ENCODE measurements at regions not wholly inside any gene's neighbourhood (a gene's known extent, or its start where the extent isn't known, plus 50 kb on each side); places are given as distances from the start of the nearest gene placed in this dataset.
A peak's percentile ranks its signal among the peaks of the same experiment; 100 is the strongest.

DNA sequence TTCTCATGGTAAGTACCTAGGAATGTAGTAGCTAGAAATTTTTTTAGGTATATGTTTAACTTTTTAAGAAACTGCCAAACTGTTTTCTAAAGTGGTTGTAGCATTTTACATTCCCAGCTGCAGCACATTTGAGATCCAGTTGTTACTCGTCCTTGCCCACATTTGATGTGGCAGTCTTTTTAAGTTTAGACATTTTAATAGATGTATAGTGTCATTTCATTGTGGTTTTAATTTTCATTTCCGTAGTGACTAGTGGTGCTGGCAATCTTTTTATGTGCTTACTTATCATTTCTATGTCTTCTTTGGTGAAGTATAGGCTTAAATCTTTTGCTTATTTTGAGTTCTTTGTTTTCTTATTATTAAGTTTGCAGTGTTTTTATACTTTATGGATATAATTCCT, 171.6 kb downstream of the GAS1 start:
- H3K9me3 ChIP-seq: no peaks in the 10 kb centered on the region
- no peak overlapping the region for H3K4me3 ChIP-seq
- intact Hi-C loops (cut with DNase I): loop anchor here in 1 of 10 donors (10.0 kb wide), 1 partner anchor 1019 kb away; no protein-coding TSS in a partner anchor
- TF ChIP-seq, protein P1, sequence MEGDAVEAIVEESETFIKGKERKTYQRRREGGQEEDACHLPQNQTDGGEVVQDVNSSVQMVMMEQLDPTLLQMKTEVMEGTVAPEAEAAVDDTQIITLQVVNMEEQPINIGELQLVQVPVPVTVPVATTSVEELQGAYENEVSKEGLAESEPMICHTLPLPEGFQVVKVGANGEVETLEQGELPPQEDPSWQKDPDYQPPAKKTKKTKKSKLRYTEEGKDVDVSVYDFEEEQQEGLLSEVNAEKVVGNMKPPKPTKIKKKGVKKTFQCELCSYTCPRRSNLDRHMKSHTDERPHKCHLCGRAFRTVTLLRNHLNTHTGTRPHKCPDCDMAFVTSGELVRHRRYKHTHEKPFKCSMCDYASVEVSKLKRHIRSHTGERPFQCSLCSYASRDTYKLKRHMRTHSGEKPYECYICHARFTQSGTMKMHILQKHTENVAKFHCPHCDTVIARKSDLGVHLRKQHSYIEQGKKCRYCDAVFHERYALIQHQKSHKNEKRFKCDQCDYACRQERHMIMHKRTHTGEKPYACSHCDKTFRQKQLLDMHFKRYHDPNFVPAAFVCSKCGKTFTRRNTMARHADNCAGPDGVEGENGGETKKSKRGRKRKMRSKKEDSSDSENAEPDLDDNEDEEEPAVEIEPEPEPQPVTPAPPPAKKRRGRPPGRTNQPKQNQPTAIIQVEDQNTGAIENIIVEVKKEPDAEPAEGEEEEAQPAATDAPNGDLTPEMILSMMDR (IDR thresholded peaks at IDR 0.05): no peak
- ATAC-seq (no peak), DNase-seq (no peak)
- H3K27me3 ChIP-seq: peaks cover 0 to 6% (median 0%) of the 10 kb centered on the region in 7 donors
- H3K36me3 ChIP-seq: no peaks in the 10 kb centered on the region
- WGBS, 2 donors: 89 to 92% methylated on average over 2 of the region's 2 CpGs
- H3K27ac ChIP-seq: no peak overlapping the region
- H3K4me1 ChIP-seq: no peaks in the 10 kb centered on the region

DNA sequence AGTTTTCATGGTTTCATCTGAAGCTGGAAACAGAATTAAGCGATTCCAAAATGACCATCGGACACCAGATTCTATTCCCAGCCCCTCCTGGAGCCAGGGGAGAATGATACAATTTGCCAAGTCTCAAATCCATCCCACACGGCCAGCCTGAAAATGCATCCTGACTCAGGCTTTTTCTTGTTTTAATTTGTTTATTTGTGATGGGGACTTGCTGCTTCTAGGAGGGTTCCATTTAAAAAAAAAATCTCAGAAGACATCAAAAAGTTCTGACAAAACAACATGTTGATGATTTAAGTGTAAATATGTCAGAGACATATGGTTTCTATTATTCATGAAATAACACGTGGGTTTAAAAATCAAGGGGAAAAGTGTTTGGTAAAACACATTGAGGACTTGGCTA, 173.2 kb downstream of the GAS1 start:
- TF ChIP-seq, protein P1 (IDR thresholded peaks at IDR 0.05): no peak
- no peak for DNase-seq
- Histone ChIP-seq H3K36me3 (no peaks in the 10 kb centered on the region), H3K27me3 (peaks cover 0 to 6% (median 0%) of the 10 kb centered on the region in 7 donors), H3K4me1 (no peaks in the 10 kb centered on the region), H3K4me3 (no peak overlapping the region), H3K27ac (peak overlapping the region in 1 of 10 donors; percentile 23), H3K9me3 (no peaks in the 10 kb centered on the region)
- no peak for ATAC-seq
- 56 to 62% methylated on average over 4 of the region's 4 CpGs for WGBS, 2 donors
- intact Hi-C loops (cut with DNase I): loop anchor here in 1 of 10 donors (10.0 kb wide), 1 partner anchor 1021 kb away; no protein-coding TSS in a partner anchor

DNA sequence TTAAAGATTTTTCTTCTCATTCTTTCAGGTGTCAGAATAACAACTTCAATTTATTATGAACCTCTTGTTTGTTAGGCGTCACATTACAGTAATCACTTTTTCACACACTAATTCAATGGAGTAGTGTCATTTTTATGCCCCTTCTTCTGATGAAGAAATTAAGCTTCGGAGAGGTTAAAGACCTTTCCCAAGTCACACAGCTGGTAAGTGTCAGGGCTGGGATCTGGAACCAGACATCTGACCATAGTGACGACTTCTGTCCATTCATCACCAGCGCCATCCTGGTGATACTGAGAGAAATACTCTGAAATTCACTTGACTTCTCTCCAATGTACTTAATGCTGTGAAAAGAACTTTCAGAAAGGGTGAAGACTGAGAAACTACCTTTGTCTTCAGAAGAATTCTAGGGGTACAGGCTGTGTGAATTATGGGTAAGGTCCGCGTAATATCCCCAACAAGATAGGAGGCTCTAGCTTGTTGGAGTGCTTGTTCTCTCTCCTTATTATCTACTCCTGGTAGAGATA, 173.8 kb downstream of the GAS1 start:
- peaks cover 0 to 6% (median 0%) of the 10 kb centered on the region in 7 donors for H3K27me3 ChIP-seq
- intact Hi-C loops (cut with DNase I): loop anchor here in 1 of 10 donors (10.0 kb wide), 1 partner anchor 1021 kb away; no protein-coding TSS in a partner anchor
- H3K27ac ChIP-seq: no peak overlapping the region
- no peaks in the 10 kb centered on the region for H3K36me3 ChIP-seq
- WGBS, 2 donors: 76 to 81% methylated on average over 6 of the region's 6 CpGs
- H3K9me3 ChIP-seq: peaks cover 0 to 3% (median 0%) of the 10 kb centered on the region in 11 donors
- no peak for DNase-seq
- H3K4me1 ChIP-seq: no peaks in the 10 kb centered on the region
- TF ChIP-seq, protein P1 (IDR thresholded peaks at IDR 0.05): no peak
- no peak overlapping the region for H3K4me3 ChIP-seq
- ATAC-seq: peak in 1 of 8 donors; percentile 42

DNA sequence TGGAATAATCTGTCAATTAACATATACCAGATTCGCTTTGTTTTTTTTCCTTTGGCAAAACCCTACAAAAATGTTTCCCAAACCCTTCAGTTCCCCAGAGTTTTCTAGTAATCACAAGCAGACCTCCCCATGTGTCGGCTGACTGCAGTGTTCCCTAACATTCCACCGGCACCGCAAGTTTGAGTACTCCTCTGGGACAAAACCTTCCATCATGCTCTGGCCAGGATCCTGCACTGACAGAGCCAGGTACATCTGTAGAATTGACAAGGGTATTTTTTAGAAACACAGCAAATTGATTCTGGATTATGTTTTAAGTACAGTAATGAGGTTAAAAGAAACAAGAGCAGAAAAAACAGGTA, 174.7 kb downstream of the GAS1 start:
- DNase-seq (no peak), ATAC-seq (peak in 3 of 8 donors; percentile 39 to 55 (median 49))
- Histone ChIP-seq H3K27ac (no peak overlapping the region), H3K4me3 (no peak overlapping the region), H3K4me1 (no peaks in the 10 kb centered on the region), H3K27me3 (peaks cover 0 to 8% (median 0%) of the 10 kb centered on the region in 7 donors), H3K36me3 (no peaks in the 10 kb centered on the region), H3K9me3 (peaks cover 0 to 3% (median 0%) of the 10 kb centered on the region in 11 donors)
- intact Hi-C loops (cut with DNase I): loop anchor here in 1 of 10 donors (10.0 kb wide), 1 partner anchor 1022 kb away; no protein-coding TSS in a partner anchor
- TF ChIP-seq, protein P1 (IDR thresholded peaks at IDR 0.05): no peak
- 54 to 59% methylated on average over 4 of the region's 4 CpGs for WGBS, 2 donors

All from heart right ventricle (tissue), 16 donors.